GM12878 (cell line): ENCODE measurements at regions not wholly inside any gene's neighbourhood (a gene's known extent, or its start where the extent isn't known, plus 50 kb on each side); places are given as distances from the start of the nearest gene placed in this dataset.
"Not testable (repeated sequence)": the region's sequence is repeated elsewhere in the genome, so short reads cannot be mapped to it uniquely, and the experiment has no call there.

ENCODE experiments used
- CBX5 ChIP-seq: sonication (generic); IDR thresholded peaks from 2 replicates; pipeline ENCODE4 v1.6.1; 2016; ENCODE audit warnings: low read depth, moderate library complexity, mild to moderate bottlenecking, inconsistent platforms
- NFYA ChIP-seq: IDR thresholded peaks from 2 replicates; pipeline ENCODE4 v1.6.1; 2011; ENCODE audit warnings: low read depth, mild to moderate bottlenecking, low read length, improper control_type of control experiment, borderline replicate concordance
- POLR2A ChIP-seq: IDR thresholded peaks from 2 replicates; pipeline ENCODE4 v1.6.1; 2011; ENCODE audit warnings: low read depth, mild to moderate bottlenecking, low read length
- RAD21 ChIP-seq: IDR thresholded peaks from 2 replicates; pipeline ENCODE4 v1.6.1; 2011; ENCODE audit warnings: mild to moderate bottlenecking, low read depth, low read length, moderate library complexity; ENCODE audit not compliant: insufficient read depth
- SP1 ChIP-seq: IDR thresholded peaks from one replicate; pipeline ENCODE4 v1.6.1; 2011; ENCODE audit warnings: low read depth, low read length
- TF ChIP-seq, protein P1 (sequence below), 3 experiments: IDR thresholded peaks in 2 of 3; conservative IDR thresholded peaks in 1 of 3; 2 replicates each; pipeline ENCODE4 v1.5.1; 2011; ENCODE audit warnings: low read depth in 3 of 3, low read length in 3 of 3, mild to moderate bottlenecking in 3 of 3, control low read depth in 2 of 3, moderate library complexity in 2 of 3, inconsistent platforms in 1 of 3, mixed read lengths in 1 of 3; ENCODE audit not compliant: control insufficient read depth in 2 of 3, insufficient read depth in 1 of 3; ENCODE audit errors: extremely low read depth in 1 of 3

DNA sequence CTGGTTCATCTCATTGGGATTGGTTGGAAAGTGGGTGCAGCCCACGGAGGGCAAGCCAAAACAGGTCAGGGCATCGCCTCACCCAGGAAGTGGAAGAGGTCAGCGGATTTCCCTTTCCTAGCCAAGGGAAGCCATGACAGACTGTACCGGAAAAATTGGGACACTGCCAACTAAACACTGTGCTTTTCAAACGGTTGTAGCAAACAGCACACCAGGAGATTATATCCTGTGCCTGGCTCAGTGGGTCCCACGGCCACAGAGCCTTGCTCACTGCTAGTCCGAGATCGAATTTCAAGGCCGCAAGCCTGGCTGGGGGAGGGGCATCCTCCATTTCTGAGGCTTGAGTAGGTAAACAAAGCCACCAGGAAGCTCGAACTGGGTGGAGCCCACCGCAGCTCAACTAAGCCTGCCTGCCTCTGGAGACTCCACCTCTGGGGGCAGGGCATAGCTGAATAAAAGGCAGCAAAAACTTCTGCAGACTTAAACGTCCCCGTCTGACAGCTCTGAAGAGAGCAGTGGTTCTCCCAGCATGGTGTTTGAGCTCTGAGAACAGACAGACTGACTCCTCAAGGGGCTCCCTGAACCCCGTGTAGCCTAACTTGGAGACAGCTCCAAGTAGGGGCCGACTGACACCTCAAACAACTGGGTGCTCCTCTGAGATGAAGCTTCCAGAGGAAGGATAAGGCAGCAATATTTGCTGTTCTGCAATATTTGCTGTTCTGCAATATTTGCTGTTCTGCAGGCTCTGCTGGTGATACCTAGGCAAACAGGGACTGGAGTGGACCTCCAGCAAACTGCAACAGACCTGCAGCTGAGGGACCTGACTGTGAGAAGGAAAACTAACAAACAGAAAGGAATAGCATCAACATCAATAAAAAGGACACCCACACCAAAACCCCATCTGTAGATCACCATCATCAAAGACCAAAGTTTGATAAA is 191.0 kb upstream of the IRAK1BP1 start:
- TF ChIP-seq CBX5, POLR2A, RAD21, SP1, NFYA: not testable (repeated sequence)
- TF ChIP-seq, protein P1, sequence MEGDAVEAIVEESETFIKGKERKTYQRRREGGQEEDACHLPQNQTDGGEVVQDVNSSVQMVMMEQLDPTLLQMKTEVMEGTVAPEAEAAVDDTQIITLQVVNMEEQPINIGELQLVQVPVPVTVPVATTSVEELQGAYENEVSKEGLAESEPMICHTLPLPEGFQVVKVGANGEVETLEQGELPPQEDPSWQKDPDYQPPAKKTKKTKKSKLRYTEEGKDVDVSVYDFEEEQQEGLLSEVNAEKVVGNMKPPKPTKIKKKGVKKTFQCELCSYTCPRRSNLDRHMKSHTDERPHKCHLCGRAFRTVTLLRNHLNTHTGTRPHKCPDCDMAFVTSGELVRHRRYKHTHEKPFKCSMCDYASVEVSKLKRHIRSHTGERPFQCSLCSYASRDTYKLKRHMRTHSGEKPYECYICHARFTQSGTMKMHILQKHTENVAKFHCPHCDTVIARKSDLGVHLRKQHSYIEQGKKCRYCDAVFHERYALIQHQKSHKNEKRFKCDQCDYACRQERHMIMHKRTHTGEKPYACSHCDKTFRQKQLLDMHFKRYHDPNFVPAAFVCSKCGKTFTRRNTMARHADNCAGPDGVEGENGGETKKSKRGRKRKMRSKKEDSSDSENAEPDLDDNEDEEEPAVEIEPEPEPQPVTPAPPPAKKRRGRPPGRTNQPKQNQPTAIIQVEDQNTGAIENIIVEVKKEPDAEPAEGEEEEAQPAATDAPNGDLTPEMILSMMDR (IDR thresholded peaks at IDR 0.05 in 2 of 3, conservative IDR thresholded peaks at IDR 0.05 in 1 of 3; ENCODE audit: control insufficient read depth in 2 of 3, extremely low read depth in 1 of 3, insufficient read depth in 1 of 3, low read depth in 3 of 3, low read length in 3 of 3): not testable (repeated sequence)
